ENCODE measurements at regions not wholly inside any gene's neighbourhood (a gene's known extent, or its start where the extent isn't known, plus 50 kb on each side); places are given as distances from the start of the nearest gene placed in this dataset.

GRCh38 chr2:160792837-160793236, 299.2 kb upstream of the RBMS1 start:
- peaks cover 0 to 2% (median 1%) of the 10 kb centered on the region in 3 donors for H3K27me3 Mint-ChIP-seq (ENCODE audit: low read depth in 3 of 3)
- no peaks in the 10 kb centered on the region for H3K27me3 ChIP-seq (ENCODE audit: control insufficient read depth in 2 of 2, insufficient read depth in 2 of 2, low read length in 2 of 2)
- H3K9ac ChIP-seq (ENCODE audit: insufficient read depth, low read length, poor library complexity, severe bottlenecking) = no peak overlapping the region
- H3K4me1 Mint-ChIP-seq = no peaks in the 10 kb centered on the region
- no peak overlapping the region for H3K4me3 ChIP-seq (replicated peaks in 1 of 3; ENCODE audit: low read depth in 2 of 3, low read length in 3 of 3)
- no peaks in the 10 kb centered on the region for H4K20me1 ChIP-seq (ENCODE audit: insufficient read depth, low read length)
- H3K4me1 ChIP-seq (ENCODE audit: control insufficient read depth in 1 of 2, insufficient read depth in 2 of 2, low read length in 2 of 2) = no peaks in the 10 kb centered on the region
- H3K4me2 ChIP-seq (replicated peaks; ENCODE audit: extremely low read depth, low read length, poor library complexity, severe bottlenecking) = no peak overlapping the region
- H3K27ac ChIP-seq (ENCODE audit: low read depth in 1 of 2, low read length in 2 of 2) = no peak overlapping the region
- H3K9me3 ChIP-seq (replicated peaks in 1 of 2; ENCODE audit: control insufficient read depth in 1 of 2, insufficient read depth in 1 of 2, low read length in 2 of 2) = peaks cover 0 to 4% of the 10 kb centered on the region in 2 donors
- no peaks in the 10 kb centered on the region for H3K36me3 ChIP-seq (replicated peaks in 1 of 2; ENCODE audit: control insufficient read depth in 1 of 2, insufficient read depth in 2 of 2, low read length in 2 of 2)
- no peak overlapping the region for H2AFZ ChIP-seq (ENCODE audit: insufficient read depth, low read depth, low read length, poor library complexity, severe bottlenecking)
- no peak for TF ChIP-seq CTCF (IDR thresholded peaks at IDR 0.05)
- H3K27ac Mint-ChIP-seq = no peak overlapping the region
- H3K4me3 Mint-ChIP-seq = no peak overlapping the region
- intact Hi-C loops (cut with micrococcal nuclease) = no loop called here
- no peaks in the 10 kb centered on the region for H3K79me2 ChIP-seq (ENCODE audit: insufficient read depth, low read length)
- no CpG with 5 or more reads among the region's 4 CpGs for WGBS (ENCODE audit: insufficient coverage)
- H3K36me3 Mint-ChIP-seq = no peaks in the 10 kb centered on the region
- H3K9me3 Mint-ChIP-seq = peaks cover 5 to 12% (median 6%) of the 10 kb centered on the region in 7 donors
- no peak for DNase-seq

- Histone ChIP-seq H4K20me1 (ENCODE audit: insufficient read depth, low read length) (no peaks in the 10 kb centered on the region), H3K9ac (ENCODE audit: insufficient read depth, low read length, poor library complexity, severe bottlenecking) (no peak overlapping the region), H3K9me3 (replicated peaks in 1 of 2; ENCODE audit: control insufficient read depth in 1 of 2, insufficient read depth in 1 of 2, low read length in 2 of 2) (peaks cover 0 to 4% of the 10 kb centered on the region in 2 donors), H3K4me2 (replicated peaks; ENCODE audit: extremely low read depth, low read length, poor library complexity, severe bottlenecking) (no peak overlapping the region), H3K27me3 (ENCODE audit: control insufficient read depth in 2 of 2, insufficient read depth in 2 of 2, low read length in 2 of 2) (no peaks in the 10 kb centered on the region), H3K36me3 (replicated peaks in 1 of 2; ENCODE audit: control insufficient read depth in 1 of 2, insufficient read depth in 2 of 2, low read length in 2 of 2) (no peaks in the 10 kb centered on the region), H3K4me1 (ENCODE audit: control insufficient read depth in 1 of 2, insufficient read depth in 2 of 2, low read length in 2 of 2) (no peaks in the 10 kb centered on the region), H2AFZ (ENCODE audit: insufficient read depth, low read depth, low read length, poor library complexity, severe bottlenecking) (no peak overlapping the region), H3K27ac (ENCODE audit: low read depth in 1 of 2, low read length in 2 of 2) (no peak overlapping the region), H3K4me3 (replicated peaks in 1 of 3; ENCODE audit: low read depth in 2 of 3, low read length in 3 of 3) (no peak overlapping the region), H3K79me2 (ENCODE audit: insufficient read depth, low read length) (no peaks in the 10 kb centered on the region)
- H3K9me3 Mint-ChIP-seq = peaks cover 7 to 23% (median 12%) of the 10 kb centered on the region in 7 donors
- WGBS (ENCODE audit: insufficient coverage) = no CpG with 5 or more reads among the region's 3 CpGs
- H3K36me3 Mint-ChIP-seq = no peaks in the 10 kb centered on the region
- H3K27me3 Mint-ChIP-seq (ENCODE audit: low read depth in 3 of 3) = peaks cover 1 to 2% (median 1%) of the 10 kb centered on the region in 3 donors
- H3K4me3 Mint-ChIP-seq = no peak overlapping the region
- TF ChIP-seq CTCF (IDR thresholded peaks at IDR 0.05) = no peak
- H3K4me1 Mint-ChIP-seq = no peaks in the 10 kb centered on the region
- intact Hi-C loops (cut with micrococcal nuclease) = no loop called here
- no peak for DNase-seq
- no peak overlapping the region for H3K27ac Mint-ChIP-seq
These were observed 301.3 kb upstream of the RBMS1 start for GRCh38 chr2:160794926-160795325.

All from CD14-positive monocyte (primary cell).